Middle frontal gyrus (tissue), 1 donor: ENCODE measurements at regions not wholly inside any gene's neighbourhood (a gene's known extent, or its start where the extent isn't known, plus 50 kb on each side); places are given as distances from the start of the nearest gene placed in this dataset.

ENCODE experiments used
- DNase-seq: peaks from one replicate; pipeline ENCODE4 v3.0.0-alpha.2; 2015; ENCODE audit warnings: low spot score; ENCODE audit errors: extremely low spot score

- DNase-seq = no peak
Measured at GRCh38 chr20:58092353-58092752, 136.1 kb downstream of the ANKRD60 start.

GRCh38 chr20:58091810-58092209 is 136.6 kb downstream of the ANKRD60 start:
- DNase-seq = no peak

GRCh38 chr20:58090161-58090560 is 138.3 kb downstream of the ANKRD60 start:
- DNase-seq = no peak

- DNase-seq = no peak
Measured at GRCh38 chr20:58088625-58089024, 139.8 kb downstream of the ANKRD60 start.

- DNase-seq = no peak
Measured at GRCh38 chr20:58088105-58088504, 140.3 kb downstream of the ANKRD60 start.

GRCh38 chr20:58087562-58087858 is 140.9 kb downstream of the ANKRD60 start:
- no peak for DNase-seq

GRCh38 chr20:58086763-58087561 is 141.5 kb downstream of the ANKRD60 start:
- peak; percentile 24 for DNase-seq

GRCh38 chr20:58084966-58085365 is 143.5 kb downstream of the ANKRD60 start:
- no peak for DNase-seq

GRCh38 chr20:58084566-58084965 is 143.9 kb downstream of the ANKRD60 start:
- DNase-seq = no peak

GRCh38 chr20:58081846-58082245 is 146.6 kb downstream of the ANKRD60 start:
- no peak for DNase-seq

GRCh38 chr20:58078741-58079522 is 149.5 kb downstream of the ANKRD60 start:
- DNase-seq = no peak

- no peak for DNase-seq
Measured at GRCh38 chr20:58077282-58077681, 151.2 kb downstream of the ANKRD60 start.

- DNase-seq = no peak
Measured at GRCh38 chr20:58076405-58076804, 152.0 kb downstream of the ANKRD60 start.

GRCh38 chr20:58075586-58076345 is 152.7 kb downstream of the ANKRD60 start:
- no peak for DNase-seq

GRCh38 chr20:58073945-58074856 is 154.3 kb downstream of the ANKRD60 start:
- DNase-seq = no peak

- DNase-seq = no peak
Measured at GRCh38 chr20:58072695-58073671, 155.5 kb downstream of the ANKRD60 start.

- no peak for DNase-seq
Measured at GRCh38 chr20:58071991-58072390, 156.5 kb downstream of the ANKRD60 start.

- no peak for DNase-seq
Measured at GRCh38 chr20:58071298-58071697, 157.2 kb downstream of the ANKRD60 start.

- DNase-seq = no peak
Measured at GRCh38 chr20:58070664-58071196, 157.7 kb downstream of the ANKRD60 start.
